Right atrium auricular region (tissue), 2 donors: ENCODE measurements at regions not wholly inside any gene's neighbourhood (a gene's known extent, or its start where the extent isn't known, plus 50 kb on each side); places are given as distances from the start of the nearest gene placed in this dataset.
"Not testable (repeated sequence)": the region's sequence is repeated elsewhere in the genome, so short reads cannot be mapped to it uniquely, and the experiment has no call there.

Experiments
- DNase-seq: peaks from one replicate; pipeline ENCODE4 v3.0.0-alpha.2; 2019; ENCODE audit warnings: low spot score
- H3K27ac ChIP-seq, 2 donors: fragments of 200-600 bp; sonication (generic); 1 replicate in 1 of 2; 2 replicates in 1 of 2; pipeline ENCODE4 v1.5.1; 2016 to 2019
- H3K27me3 ChIP-seq, 2 donors: fragments of 200-600 bp; sonication (generic); one replicate each; pipeline versions ENCODE4 v1.5.1 to v1.6.0; 2017 to 2019
- H3K36me3 ChIP-seq: fragments of 200-600 bp; sonication (generic); one replicate; pipeline ENCODE4 v1.5.1; 2016
- H3K4me1 ChIP-seq, 2 donors: fragments of 200-600 bp; sonication (generic); one replicate each; pipeline versions ENCODE4 v1.5.1 to v1.6.0; 2017 to 2019
- H3K4me3 ChIP-seq, 2 donors: fragments of 200-600 bp; sonication (generic); 1 replicate in 1 of 2; 2 replicates in 1 of 2; pipeline ENCODE4 v1.5.1; 2017 to 2019; ENCODE audit warnings: mild to moderate bottlenecking in 1 of 2, moderate library complexity in 1 of 2
- H3K9me3 ChIP-seq, 2 donors: fragments of 200-600 bp; sonication (generic); one replicate each; pipeline ENCODE4 v1.5.1; 2019
- CTCF ChIP-seq, 2 donors: fragments of 200-600 bp; sonication (generic); IDR thresholded peaks; one replicate each; pipeline ENCODE4 v1.5.1; 2019; ENCODE audit warnings: antibody characterized with exemption in 2 of 2

GRCh38 chr2:185674232-185674631 lies 64.4 kb upstream of the FSIP2 start:
- Histone ChIP-seq H3K27ac (no peak overlapping the region), H3K4me3 (no peak overlapping the region), H3K27me3 (no peaks in the 10 kb centered on the region), H3K9me3 (no peaks in the 10 kb centered on the region), H3K4me1 (no peaks in the 10 kb centered on the region), H3K36me3 (no peaks in the 10 kb centered on the region)
- no peak for TF ChIP-seq CTCF (IDR thresholded peaks at IDR 0.05)
- DNase-seq: no peak

DNA sequence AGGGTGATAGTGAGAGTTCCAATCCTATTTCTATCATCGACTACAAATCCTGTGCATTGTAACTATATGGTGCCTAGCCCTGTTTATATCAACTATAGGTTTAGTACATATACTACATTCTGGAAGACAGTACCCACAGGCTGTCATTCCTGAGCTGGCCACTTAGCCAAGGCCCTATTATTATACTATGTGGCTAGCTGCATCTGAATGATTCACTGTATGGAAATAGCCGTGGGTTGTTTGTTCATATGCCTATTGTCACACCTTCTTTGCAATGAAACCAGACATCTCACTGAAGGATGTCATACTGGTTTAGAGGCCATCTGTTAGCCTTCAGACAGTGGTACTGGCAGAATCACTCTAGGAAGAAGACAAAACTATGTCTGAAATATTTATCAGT lies 62.3 kb upstream of the FSIP2 start:
- Histone ChIP-seq H3K4me3 (no peak overlapping the region), H3K36me3 (no peaks in the 10 kb centered on the region), H3K4me1 (no peaks in the 10 kb centered on the region), H3K27ac (no peak overlapping the region), H3K27me3 (no peaks in the 10 kb centered on the region), H3K9me3 (no peaks in the 10 kb centered on the region)
- no peak for DNase-seq
- TF ChIP-seq CTCF (IDR thresholded peaks at IDR 0.05): no peak

- not testable (repeated sequence) for H3K27me3 ChIP-seq, H3K27ac ChIP-seq, DNase-seq, H3K36me3 ChIP-seq, H3K4me1 ChIP-seq, H3K4me3 ChIP-seq, H3K9me3 ChIP-seq
Measured at GRCh38 chr2:185687001-185687400, 51.6 kb upstream of the FSIP2 start.

DNA sequence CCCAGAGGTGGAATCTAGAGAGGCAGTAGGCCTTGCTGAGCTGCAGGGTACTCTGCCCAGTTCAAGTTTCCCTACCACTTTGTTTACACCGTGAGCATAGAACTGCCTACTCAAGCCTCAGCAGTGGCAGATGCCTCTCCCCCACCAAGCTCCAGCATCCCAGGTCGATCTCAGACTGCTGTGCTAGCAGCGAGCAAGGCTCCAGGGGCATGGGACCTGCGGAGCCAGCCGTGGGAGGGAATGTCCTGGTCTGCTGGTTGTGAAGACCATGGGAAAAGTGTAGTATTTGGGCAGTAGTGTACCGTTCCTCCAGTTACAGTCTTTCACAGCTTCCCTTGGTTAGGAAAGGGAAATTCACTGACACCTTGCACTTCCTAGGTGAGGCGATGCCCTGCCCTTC lies 50.6 kb upstream of the FSIP2 start:
- Histone ChIP-seq H3K36me3 (no peaks in the 10 kb centered on the region), H3K4me1 (no peaks in the 10 kb centered on the region), H3K9me3 (no peaks in the 10 kb centered on the region), H3K27ac (no peak overlapping the region), H3K27me3 (no peaks in the 10 kb centered on the region), H3K4me3 (no peak overlapping the region)
- no peak for DNase-seq
- TF ChIP-seq CTCF (IDR thresholded peaks at IDR 0.05): no peak
